HG03460 (cell line): ENCODE measurements at regions not wholly inside any gene's neighbourhood (a gene's known extent, or its start where the extent isn't known, plus 50 kb on each side); places are given as distances from the start of the nearest gene placed in this dataset.

ENCODE experiments used
- ATAC-seq: cut with Tn5 transposase; IDR thresholded peaks from one replicate; pipeline ENCODE4 v1.9.1; 2021; ENCODE audit not compliant: unreplicated experiment

DNA sequence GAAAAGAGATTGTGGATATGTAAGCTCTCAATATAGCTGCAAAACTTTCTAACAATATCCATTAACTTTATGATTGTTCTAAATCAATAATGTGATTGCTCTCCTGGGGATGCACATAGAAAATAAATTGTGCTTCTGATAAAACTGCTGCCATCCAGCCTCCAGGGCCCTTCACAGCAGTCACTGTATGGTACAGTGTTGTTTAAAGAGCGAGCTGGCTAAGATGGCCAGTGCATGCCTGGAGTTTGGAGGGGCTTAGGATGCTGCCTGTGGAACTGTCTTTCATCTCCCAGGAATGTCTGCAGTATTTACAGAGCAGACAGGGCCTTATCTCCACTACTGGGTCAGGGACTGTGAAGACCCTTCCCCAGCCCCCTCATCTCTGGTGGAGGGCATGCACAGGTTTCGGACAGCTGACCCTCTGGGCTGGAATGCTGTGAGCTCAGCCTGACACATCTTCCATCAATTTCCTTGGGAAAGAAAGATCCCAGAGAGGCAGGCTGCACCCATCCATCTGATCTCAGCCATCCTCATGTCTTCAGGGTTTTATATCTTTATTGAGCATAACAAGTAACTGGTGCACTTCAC, 137.0 kb downstream of the PLPP3 start:
- no peak for ATAC-seq

DNA sequence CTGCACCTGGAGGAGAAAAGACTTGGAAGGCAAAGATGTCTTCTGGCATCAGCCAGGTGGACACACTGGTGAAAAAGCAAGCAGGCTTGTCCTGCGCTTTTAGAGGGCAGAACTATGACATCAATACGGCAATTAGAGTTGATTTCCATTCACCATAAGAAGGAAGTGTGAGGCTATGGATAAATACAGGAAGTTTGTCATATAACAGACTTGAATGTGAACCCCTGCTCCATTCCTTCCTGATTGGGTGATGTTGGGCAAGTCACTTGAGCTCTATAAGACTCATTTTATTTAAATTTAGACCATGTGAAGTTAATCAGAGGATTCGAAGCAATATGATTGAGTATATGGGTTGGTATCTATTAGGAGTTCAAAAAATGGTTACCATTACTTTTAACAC, 137.8 kb downstream of the PLPP3 start:
- no peak for ATAC-seq

DNA sequence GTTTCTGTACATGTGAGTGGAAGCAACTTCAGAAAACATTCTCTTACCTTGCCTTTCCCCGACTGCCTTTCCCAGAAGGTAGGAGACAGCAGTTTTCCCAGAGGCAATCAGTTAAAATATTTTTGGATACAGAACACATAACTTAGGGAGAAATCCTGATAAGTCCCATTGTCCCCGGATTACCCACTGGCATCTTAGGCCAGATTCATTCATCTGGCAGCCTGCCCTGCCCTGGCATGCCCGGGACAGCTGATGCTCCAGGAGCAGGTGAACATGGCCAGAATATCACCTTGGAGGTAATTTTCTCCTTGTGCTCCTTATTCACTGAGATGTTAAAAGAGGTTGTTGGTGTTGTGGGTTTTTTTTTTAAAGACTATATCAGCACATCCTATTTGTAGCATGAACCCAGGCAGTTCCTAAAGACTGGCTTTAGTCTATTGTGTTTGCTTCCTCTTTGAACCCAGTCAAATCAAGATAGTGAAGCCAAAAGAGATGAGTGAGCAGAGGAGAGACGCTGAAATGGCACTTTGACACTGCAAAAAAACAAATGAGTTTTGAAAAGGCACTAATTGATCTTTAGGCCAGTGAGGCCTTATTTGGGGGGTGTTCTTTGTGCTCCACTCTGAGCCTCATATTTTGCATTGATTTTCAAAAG, 139.6 kb downstream of the PLPP3 start:
- no peak for ATAC-seq

DNA sequence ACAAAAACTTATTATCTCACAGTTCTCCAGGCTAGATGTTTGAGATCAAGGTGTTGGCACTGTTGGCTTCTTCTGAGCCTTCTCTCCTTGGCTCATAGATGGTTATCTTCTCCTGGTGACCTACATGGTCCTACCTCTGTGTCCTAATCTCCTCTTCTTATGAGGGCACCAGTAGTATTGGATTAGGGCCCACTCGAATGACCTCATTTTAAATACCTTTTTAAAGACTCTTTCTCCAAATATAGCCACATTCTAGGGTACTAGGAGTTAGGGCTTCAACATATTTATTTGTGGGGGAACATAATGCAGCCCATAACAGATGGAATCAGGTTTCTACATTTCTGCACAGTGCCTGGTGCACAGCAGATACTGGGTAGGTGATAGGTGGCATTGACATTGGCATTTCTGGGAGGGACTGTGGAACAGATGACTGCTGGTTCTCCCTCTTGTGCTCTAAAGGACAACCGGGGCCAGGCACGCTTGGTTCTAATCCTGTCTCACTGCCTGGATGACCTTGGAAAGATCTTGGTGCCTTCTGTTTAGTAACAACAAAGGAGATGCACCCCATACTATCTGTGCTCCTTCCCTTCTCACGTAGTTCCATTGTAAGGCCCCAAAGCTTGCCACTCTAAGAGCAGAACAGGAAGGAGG, 140.3 kb downstream of the PLPP3 start:
- no peak for ATAC-seq

DNA sequence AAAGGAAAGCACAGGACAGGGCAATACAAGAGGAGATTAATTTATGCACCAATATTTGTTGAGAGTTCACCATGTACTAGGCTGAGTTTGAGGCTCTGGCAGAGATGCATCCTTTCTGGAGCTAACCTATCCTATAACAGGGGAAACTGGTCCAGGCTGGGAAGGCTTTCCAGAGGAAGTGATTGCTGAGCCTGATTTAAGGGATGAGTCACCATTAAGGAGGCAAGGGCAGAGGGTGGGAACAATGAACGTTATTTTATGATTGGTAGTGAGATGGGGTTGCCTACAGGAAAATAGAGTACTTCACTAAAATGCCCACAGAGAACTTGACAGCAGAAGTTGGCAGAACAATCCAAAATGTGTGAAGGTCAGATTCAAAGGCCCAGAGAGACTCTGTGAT, 141.4 kb downstream of the PLPP3 start:
- no peak for ATAC-seq

DNA sequence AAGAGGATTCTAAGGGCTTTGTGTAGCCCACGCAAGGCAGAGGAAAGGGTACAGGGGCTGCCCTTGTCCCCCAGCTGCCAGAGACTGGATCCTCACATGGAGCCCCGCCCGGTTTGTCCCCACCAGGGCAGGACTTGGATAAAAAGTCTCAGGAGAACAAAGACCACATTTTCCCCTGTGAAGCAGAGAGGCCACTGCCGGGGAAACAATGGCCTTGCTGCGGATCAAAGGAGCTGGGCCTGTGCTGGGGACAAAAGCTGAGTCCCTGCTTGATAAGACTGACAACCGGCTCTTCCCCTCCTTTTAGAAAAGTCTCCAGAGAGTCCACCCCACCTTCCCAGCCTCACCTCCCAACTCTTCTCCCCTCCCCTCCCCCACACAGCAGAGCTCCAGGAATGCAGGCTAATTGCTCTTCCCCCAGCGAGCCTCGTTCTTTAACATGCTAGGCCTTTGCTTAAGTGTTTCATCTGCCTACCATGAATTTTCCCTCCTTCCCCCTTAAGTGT, 142.4 kb downstream of the PLPP3 start:
- ATAC-seq, result no peak

DNA sequence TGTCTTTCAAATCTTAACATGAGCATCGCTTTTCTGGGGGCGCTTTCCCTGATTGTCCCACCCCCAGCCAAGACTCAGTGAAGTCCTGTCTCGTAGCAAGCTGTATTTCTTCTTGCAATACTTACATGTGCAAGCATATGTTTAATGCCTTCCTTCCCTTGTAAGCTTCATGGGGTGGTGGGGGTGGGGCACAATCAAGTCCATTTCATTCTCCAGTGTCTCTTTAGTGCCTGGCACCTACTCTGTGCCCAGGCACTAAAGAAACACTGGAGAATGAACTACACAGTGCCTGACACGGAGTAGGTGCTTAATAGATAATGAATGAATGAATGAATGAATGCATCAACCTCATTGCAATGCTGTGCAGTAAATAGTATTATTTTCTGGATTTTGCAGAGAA, 143.1 kb downstream of the PLPP3 start:
- no peak for ATAC-seq

DNA sequence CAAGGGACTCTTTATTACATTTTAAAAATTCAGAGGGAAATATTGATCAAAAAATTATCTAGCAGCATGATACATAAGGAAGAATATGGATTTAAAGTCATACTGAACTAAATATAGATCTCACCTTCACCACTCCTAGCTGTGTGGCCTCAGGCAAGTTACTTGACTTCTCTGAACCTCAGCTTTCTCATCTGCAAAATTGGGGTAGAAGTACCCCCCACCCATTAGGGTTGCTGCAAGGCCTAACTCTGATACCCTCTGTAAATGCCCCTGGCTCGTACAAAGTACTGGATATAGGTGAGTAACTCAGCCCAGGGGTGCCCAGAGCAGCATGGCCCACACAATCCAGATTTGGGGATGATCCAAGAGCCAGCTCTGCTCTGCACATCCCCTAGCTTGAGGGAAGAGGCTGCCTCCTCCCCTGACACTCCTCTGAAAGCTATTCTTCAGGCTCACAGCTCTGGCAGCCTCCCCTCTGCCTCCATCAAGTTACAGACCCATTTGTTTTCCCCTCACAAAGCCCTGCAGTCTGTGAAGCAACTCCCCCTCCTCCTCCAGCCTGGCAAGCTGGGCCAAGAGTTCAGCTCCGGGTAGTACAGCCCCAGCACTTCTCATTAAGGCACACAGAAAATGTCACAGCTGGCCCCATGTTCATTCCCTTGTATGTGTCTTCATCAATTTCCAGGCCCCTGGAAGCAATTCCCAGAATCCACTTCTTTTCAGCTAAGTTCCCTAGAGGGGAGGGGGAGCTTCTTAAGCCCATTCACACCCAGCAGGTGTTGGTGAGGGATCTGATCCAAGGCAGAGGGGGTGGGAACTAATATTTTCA, 143.7 kb downstream of the PLPP3 start:
- no peak for ATAC-seq

DNA sequence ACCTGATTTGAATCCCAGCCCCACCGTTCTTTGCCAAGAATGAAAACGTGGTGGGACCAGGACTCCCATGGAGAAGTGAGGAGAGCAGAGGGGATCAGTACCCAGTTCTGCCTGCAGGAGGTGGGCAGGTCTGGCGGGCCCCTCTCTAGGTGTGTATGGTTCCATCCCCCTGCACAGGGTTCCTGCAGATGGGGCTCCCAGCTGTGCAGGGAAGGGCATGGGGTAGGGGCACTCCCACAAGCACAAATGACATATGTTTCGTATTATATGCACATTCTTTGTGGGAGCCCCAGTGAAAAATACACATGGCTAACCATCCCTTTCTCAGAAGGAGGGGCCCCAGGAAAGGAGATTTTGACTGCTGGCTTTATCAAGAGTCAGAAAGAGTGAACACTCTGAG, 144.6 kb downstream of the PLPP3 start:
- no peak for ATAC-seq

DNA sequence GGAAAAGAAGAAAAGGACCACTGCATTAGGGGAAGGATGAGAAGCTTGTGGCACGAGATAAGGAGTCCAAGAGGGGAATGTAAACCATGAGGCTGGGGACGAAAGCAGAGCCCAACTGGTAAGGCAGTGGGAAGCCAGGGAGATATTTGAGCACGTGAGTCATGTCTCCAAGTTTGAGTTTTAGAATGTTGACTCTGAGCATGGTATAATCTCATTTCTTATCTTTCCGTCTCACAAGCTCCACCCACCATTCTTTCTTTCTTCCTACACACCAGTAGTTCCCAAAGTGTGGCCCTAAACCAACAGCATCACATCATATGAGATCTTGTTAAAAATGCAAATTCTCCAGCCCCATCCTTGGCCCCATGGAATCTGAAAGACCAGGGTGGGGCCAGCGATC, 145.3 kb downstream of the PLPP3 start:
- no peak for ATAC-seq

DNA sequence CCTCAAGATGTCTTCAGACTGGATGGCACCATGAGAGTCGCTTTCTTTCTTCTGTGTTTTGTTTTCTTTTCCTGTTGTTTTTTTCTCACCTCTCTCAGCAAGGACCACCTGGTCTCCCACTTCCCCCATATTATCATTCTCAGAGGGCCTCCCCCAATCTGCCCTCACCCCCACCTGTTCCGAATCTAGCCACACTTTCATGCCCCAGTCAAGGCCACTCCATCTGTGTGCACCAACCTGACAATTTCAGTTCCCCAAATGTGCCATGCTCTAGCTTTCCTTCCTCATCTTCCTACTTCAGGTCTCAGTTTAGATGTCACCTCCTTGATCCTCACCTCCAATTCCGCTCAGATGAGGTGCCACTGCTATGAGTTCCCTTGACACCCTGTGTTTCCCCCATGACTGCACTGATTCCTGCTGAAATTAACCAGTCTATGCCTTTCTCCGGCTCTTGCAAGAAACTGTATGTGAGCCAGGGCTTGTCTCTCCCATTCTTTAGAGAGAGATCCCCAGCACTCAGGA, 146.2 kb downstream of the PLPP3 start:
- no peak for ATAC-seq

DNA sequence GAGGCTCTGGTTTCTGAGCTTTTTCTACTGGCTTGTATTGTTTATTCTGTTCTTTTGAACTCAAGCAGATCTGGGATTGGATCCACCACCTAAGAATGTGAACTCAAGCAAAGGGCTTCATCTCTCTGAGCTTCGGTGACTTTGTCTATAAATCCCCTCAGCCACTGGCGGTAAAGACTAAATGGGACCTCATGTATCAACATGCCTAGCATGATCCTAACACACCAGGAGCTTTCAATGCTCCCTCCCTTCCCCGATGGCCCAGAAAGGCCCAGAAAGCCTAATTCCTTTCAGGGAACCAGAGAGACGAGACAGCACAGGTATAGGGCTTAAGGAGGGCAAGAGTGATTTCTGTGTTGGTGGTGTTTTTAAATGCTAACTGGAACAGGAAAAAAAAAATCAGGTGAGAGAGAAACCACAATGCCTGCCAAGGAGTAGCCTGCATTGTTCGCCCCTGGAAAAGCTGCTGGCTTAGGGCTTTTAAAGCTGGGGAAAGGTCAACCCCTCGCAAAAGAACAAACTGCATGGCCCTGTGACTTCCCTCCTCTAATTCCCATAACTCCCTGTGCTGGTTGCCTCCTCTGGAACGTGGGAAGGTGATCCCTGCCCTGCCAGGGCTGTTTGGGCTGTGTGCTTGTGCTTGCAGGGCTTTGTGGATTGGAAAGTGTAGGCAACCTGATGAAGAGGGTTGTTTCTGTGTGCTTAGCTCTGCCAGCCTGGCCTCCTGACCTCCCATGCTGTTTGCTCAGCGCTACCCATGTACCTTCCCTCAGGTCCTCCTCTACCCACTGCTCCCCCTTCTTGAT, 147.0 kb downstream of the PLPP3 start:
- no peak for ATAC-seq

DNA sequence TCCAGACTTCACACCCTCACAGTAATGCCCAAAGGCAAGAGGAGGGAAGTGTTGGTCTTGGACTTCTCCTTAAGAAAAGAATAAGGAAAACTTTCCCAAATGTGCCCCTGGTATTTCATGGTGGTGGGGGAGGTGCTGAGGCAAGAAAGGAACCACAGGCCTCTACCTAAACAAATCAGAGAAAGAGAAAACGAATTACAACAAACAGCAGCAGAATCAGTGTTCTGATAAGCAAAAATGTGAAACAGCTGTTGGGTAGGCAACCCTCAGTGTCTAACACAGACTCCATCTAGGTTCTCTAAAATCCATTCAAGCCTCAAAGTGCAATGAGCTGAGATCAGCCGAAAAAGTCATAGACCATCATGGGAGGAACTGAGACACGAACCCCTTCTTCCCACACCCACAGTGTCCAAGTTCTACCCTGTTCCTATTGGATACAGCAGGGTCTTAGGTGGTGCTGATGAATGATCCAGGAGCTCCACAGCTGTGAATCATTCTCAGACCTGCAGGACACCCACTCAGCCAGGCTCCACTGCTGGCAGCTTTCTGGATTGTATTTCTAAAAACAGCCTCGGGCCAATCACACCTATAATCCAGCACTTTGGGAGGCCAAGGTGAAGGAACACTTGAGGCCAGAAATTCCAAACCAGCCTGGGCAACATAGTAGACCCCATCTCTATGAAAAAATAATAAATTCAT, 149.1 kb downstream of the PLPP3 start:
- ATAC-seq, result no peak

DNA sequence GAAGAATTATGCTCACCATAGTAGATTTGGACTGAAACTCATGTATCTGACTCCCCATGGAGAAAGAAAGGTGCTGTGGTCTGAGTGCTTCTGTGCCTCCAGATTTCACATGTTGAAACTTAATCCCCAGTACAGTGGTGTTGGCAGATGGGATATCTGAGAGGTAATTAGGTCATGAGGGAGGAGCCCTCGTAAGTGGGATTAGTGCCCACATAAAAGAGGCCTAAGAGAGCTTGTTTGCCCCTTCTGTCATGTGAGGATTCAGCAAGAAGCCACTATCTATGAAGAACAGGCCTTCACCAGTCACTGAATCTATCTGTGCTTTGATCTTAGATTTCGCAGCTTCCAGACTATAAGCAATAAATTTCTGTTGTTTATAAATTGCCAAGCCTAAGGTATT, 150.1 kb downstream of the PLPP3 start:
- no peak for ATAC-seq

DNA sequence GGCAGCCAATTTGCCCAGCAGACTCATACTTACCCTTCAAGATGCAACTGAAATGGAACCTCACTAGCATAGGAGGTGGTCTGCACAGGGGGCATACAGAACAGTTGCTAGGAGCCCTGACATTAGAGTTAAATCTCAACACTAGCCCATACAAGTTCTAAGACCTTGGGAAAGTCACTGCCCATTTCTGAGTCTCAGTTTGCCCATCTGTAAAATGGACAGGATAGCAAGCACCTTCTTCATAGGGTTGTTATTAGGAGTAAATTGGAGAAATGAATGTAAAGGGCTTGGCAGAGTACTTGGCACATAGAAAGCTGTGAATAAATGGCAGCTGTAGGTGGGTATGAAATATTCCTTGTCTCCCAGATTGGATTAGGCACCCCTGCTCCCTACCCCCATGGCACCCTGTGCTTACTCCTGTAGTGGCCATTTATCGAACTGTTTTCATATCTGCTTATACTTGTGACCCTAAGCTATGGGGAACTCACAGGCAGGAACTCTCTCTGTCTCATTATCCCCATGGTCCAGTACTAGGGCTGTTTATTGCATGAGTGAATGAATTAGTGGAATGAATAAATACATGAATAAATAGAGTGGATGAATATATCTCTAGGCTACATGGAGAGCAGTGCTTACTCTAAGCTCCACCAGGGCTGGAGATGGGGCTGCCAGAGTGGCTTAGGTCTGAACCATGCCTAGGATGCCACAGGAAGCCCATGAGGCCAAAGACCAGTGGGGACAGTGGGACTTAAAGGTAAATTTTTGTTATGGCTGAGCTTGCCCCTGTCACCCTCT, 152.6 kb downstream of the PLPP3 start:
- ATAC-seq, result no peak

DNA sequence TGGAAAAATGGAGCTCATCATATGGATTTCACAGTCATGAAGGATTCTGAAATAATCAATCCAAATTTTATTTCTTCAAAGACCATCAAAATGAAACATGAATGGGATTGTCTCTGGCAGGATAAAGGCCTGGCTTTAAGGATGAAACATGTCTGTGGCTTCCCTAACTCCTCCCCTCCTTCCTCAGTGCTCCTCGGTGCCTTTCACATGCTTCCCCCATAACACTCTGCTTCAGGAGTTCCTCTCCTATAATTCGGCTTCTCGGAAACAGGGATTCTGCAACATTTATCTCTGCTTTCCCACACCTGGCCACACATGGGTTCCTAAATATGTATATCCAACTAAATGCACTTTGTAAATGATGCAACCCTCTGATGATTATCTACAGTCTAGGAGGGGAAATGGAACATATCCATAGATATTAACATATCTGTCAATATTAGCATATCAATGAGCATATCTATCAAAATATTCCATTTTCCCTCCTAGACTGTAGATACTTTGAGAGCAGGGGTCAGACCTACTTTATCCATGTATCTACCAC, 153.8 kb downstream of the PLPP3 start:
- ATAC-seq, result no peak

DNA sequence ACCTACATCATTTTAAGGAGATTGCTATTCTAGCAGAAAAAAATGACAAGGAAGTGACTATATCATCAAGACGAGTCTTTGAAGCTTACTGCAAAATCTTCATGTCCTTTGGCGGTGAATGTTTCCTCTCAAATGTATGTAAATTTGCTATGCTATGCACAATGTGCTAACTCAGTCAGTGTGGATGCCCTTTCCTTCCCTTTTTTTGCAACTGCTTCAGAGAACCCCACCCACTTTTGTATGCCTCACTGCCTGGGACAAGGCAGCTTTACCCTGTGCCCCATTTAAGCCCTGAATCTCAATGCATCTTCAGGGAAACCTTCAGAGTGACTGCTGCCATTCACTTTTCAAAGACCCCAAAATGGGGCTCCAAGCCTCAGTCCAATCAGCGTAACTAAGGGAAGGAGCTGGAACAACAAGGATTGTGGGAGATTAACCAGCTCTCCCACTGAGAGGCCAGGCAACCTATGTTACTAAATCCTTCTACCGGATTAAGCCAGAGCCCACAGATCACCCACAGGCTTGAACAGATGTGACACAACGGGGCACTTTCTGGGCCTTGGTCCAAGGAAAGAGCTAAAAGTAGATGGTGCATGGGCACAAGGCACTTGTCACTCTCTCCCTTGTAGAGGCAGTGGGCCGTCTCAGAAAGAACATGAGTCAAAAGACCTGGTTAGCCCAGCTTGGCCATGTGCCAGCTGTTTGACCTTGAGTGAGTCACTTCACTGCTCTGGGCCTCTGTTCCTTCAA, 154.4 kb downstream of the PLPP3 start:
- ATAC-seq, result no peak

DNA sequence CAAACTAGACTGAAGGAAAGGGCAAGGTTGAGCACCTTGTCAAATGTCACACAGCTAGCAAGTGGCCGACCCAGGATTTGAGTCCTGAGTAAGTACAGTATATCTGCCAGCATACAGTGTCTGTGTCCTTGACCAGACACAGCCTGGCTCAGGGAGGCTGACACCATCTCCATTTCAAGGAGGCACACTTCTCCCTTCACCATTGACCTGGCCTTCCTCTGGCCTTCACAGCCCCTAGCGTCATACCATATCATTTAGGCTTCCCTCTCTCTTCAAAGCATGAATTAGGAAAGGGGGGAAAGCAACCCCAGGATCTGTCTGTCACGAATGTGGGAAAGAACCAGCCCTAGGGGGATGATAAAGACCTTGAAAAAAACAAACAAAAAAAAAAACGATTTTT, 155.6 kb downstream of the PLPP3 start:
- ATAC-seq, result no peak
